ENCODE measurements at regions not wholly inside any gene's neighbourhood (a gene's known extent, or its start where the extent isn't known, plus 50 kb on each side); places are given as distances from the start of the nearest gene placed in this dataset.
A peak's percentile ranks its signal among the peaks of the same experiment; 100 is the strongest.

GRCh38 chr7:25846722-25847121 is 305.3 kb upstream of the NFE2L3 start:
- TF ChIP-seq MYC (IDR thresholded peaks at IDR 0.05; ENCODE audit: low read depth, low read length): no peak
- TF ChIP-seq MAX (IDR thresholded peaks at IDR 0.05; ENCODE audit: insufficient read depth, insufficient read length): no peak
- no peak for TF ChIP-seq EZH2 (IDR thresholded peaks at IDR 0.05; ENCODE audit: borderline replicate concordance, low read depth, low read length, severe bottlenecking)
- no peak for TF ChIP-seq CTCF (IDR thresholded peaks at IDR 0.05; ENCODE audit: extremely low read depth in 1 of 2, insufficient read depth in 1 of 2, low read depth in 1 of 2, low read length in 2 of 2)
- no peak for TF ChIP-seq POLR2AphosphoS5 (IDR thresholded peaks at IDR 0.05; ENCODE audit: insufficient read depth, low read depth, low read length)
- TF ChIP-seq POLR2A (IDR thresholded peaks at IDR 0.05; ENCODE audit: low read depth, low read length): no peak
- no peak for TF ChIP-seq GATA2 (IDR thresholded peaks at IDR 0.05; ENCODE audit: insufficient read depth, insufficient read length, low read depth, low read length)
- TF ChIP-seq FOS (IDR thresholded peaks at IDR 0.05; ENCODE audit: borderline replicate concordance, insufficient read depth, low read length): no peak
- TF ChIP-seq JUN (IDR thresholded peaks at IDR 0.05; ENCODE audit: borderline replicate concordance, insufficient read depth, insufficient read length, low read depth): no peak
- DNase-seq (ENCODE audit: low read depth, low spot score): peak; percentile 97
- H2AFZ ChIP-seq (ENCODE audit: low read depth, low read length): no peak overlapping the region
- dilution Hi-C loops (cut with MboI; ENCODE audit: extremely low pct_ligation_motif_present, low sequenced_read_pairs) (no loop called here), intact Hi-C loops (cut with micrococcal nuclease) (loop anchor here (2.0 kb wide), 1 partner anchor 14 kb away; no protein-coding TSS in a partner anchor)
- H3K79me2 ChIP-seq (ENCODE audit: control insufficient read depth, insufficient read depth, low read length): no peaks in the 10 kb centered on the region
- peaks cover 13% of the 10 kb centered on the region for H3K4me1 ChIP-seq (ENCODE audit: control insufficient read depth, extremely low read depth, insufficient read depth, low read length)
- no peak overlapping the region for H3K9ac ChIP-seq (replicated peaks; ENCODE audit: extremely low read depth, insufficient read depth, low read length)
- no peak overlapping the region for H3K4me3 ChIP-seq (replicated peaks in 1 of 3; ENCODE audit: insufficient read depth in 1 of 3, low read depth in 1 of 3, low read length in 3 of 3)
- no peak overlapping the region for H3K27ac ChIP-seq (ENCODE audit: insufficient read depth, low read depth, low read length)
- no peaks in the 10 kb centered on the region for H3K9me3 ChIP-seq (replicated peaks; ENCODE audit: control insufficient read depth, insufficient read depth, low read length)
- CTCF ChIA-PET: interaction anchor here (0.7 to 1.1 kb wide), 2 partner anchors 11 to 280 kb away, joined by 3 read pairs; no protein-coding TSS in a partner anchor
- FAIRE-seq: peak; percentile 72
- no peaks in the 10 kb centered on the region for H3K36me3 ChIP-seq (ENCODE audit: control insufficient read depth in 2 of 2, extremely low read depth in 1 of 2, insufficient read depth in 2 of 2, low read length in 2 of 2)
- no peaks in the 10 kb centered on the region for H4K20me1 ChIP-seq (replicated peaks; ENCODE audit: control insufficient read depth, extremely low read depth, insufficient read depth, low read length)
- H3K27me3 ChIP-seq (ENCODE audit: control insufficient read depth in 2 of 2, insufficient read depth in 2 of 2, low read length in 2 of 2): no peaks in the 10 kb centered on the region
- no TSS peak for BruUV-seq (replicated peaks)
- H3K9me1 ChIP-seq (replicated peaks; ENCODE audit: control insufficient read depth, extremely low read depth, insufficient read depth, low read length): no peaks in the 10 kb centered on the region
- H3K4me2 ChIP-seq (ENCODE audit: insufficient read depth, low read length): no peak overlapping the region
- POLR2A ChIA-PET: no interaction called here
